ENCODE measurements at regions not wholly inside any gene's neighbourhood (a gene's known extent, or its start where the extent isn't known, plus 50 kb on each side); places are given as distances from the start of the nearest gene placed in this dataset.
A peak's percentile ranks its signal among the peaks of the same experiment; 100 is the strongest.

- TF ChIP-seq CTCF (conservative IDR thresholded peaks at IDR 0.05; ENCODE audit: control insufficient read depth, insufficient read depth, low read depth, low read length) = no peak
- no peak overlapping the region for H3K4me3 ChIP-seq (ENCODE audit: control insufficient read depth, low read depth, low read length)
Observed at GRCh38 chr3:110790631-110791030, 281.0 kb upstream of the NECTIN3 start.

DNA sequence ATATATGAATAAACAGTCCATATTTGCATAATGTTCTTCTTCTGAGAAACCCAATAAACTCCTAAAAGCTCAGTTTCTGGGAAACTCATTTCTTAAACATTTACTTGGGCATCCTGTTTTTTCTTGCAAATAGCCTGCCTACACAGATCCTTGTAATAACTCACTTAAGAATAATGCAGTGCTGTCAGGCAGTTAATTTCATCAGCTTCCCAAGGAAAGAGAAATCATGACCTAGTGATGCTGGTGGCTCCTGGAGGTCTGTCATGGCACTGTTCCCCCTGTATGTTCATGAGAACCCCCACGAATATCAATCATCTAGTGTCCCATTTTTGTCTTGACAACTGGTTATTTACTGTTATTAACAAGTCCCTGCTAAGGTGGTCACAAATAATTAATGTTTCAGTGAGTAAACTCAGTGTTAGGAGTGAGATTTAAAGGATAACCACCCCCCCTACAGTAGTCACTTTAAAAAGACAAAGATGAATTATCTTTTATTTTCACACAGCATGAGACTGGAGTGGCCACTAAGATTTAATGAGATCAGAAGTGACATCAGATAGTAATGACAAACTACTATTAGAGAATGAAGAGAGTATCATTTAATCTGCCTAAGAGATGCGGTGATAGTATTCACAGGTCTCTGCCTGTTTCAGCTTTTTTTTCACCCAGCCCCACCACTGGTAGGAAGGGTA, 279.5 kb upstream of the NECTIN3 start:
- no peak for DNase-seq (ENCODE audit: low read depth)
- no peak for TF ChIP-seq CTCF (conservative IDR thresholded peaks at IDR 0.05; ENCODE audit: control insufficient read depth, insufficient read depth, low read depth, low read length)
- no peak overlapping the region for H3K4me3 ChIP-seq (ENCODE audit: control insufficient read depth, low read depth, low read length)

More at GRCh38 chr3:110790631-110791030, 281.0 kb upstream of the NECTIN3 start:
- DNase-seq (ENCODE audit: low read depth) = no peak

DNA sequence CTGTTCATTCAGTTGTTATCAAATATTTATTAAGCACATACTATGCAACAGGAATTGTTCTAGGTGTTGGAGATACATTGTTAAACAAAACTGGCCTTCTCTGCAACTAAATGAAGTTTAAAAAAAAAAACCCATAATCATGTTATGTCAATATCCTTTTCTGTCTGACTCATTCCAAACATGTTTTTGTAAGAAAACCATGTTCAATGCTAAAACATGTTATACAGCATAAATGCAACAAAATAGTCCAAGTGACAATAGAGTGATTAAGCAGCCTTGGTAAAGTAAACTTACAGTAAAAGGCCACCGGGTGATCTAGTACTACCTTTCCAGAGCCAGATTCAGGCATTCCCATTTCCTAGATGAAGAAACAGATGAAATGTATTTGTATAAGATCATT, 278.0 kb upstream of the NECTIN3 start:
- no peak overlapping the region for H3K4me3 ChIP-seq (ENCODE audit: control insufficient read depth, low read depth, low read length)
- no peak for TF ChIP-seq CTCF (conservative IDR thresholded peaks at IDR 0.05; ENCODE audit: control insufficient read depth, insufficient read depth, low read depth, low read length)
- DNase-seq (ENCODE audit: low read depth) = no peak

DNA sequence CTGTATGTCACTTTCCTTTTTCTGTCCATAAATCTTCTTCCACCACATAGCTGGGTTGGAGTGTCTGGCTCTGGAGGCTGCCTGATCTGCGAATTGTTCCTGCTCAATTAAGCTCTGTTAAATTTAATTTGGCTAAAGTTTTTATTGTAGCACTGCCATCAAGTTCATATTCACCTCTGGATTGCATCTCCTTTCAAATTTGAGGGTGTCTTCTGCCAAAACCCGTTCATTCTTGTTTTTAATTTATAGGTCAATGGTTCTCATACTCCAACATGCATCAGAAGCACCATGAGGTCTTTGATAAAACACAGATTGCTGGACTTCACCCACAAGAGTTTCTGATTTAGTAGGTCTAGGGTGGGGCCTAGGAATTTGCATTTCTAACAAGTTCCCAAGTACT, 276.5 kb upstream of the NECTIN3 start:
- TF ChIP-seq CTCF (conservative IDR thresholded peaks at IDR 0.05; ENCODE audit: control insufficient read depth, insufficient read depth, low read depth, low read length) = no peak
- no peak overlapping the region for H3K4me3 ChIP-seq (ENCODE audit: control insufficient read depth, low read depth, low read length)
- DNase-seq (ENCODE audit: low read depth) = no peak

- TF ChIP-seq CTCF (conservative IDR thresholded peaks at IDR 0.05; ENCODE audit: control insufficient read depth, insufficient read depth, low read depth, low read length) = no peak
- no peak overlapping the region for H3K4me3 ChIP-seq (ENCODE audit: control insufficient read depth, low read depth, low read length)
- peak; percentile 45 for DNase-seq (ENCODE audit: low read depth)
Observed at GRCh38 chr3:110799271-110799670, 272.3 kb upstream of the NECTIN3 start.

GRCh38 chr3:110804856-110805255, 266.8 kb upstream of the NECTIN3 start:
- TF ChIP-seq CTCF (conservative IDR thresholded peaks at IDR 0.05; ENCODE audit: control insufficient read depth, insufficient read depth, low read depth, low read length) = no peak
- no peak for DNase-seq (ENCODE audit: low read depth)
- no peak overlapping the region for H3K4me3 ChIP-seq (ENCODE audit: control insufficient read depth, low read depth, low read length)

- H3K4me3 ChIP-seq (ENCODE audit: control insufficient read depth, low read depth, low read length) = no peak overlapping the region
- no peak for TF ChIP-seq CTCF (conservative IDR thresholded peaks at IDR 0.05; ENCODE audit: control insufficient read depth, insufficient read depth, low read depth, low read length)
- peak; percentile 45 for DNase-seq (ENCODE audit: low read depth)
Observed at GRCh38 chr3:110806924-110807323, 264.7 kb upstream of the NECTIN3 start.
